Stimulated activated naive CD8-positive, alpha-beta T cell treated with anti-CD3 and anti-CD28 coated beads, Interleukin-15, Interleukin-2, amounts not matched to agents 100 U/mL and 50 U/mL, for 24 hours (primary cell): ENCODE measurements at regions not wholly inside any gene's neighbourhood (a gene's known extent, or its start where the extent isn't known, plus 50 kb on each side); places are given as distances from the start of the nearest gene placed in this dataset.

Source experiments
- ATAC-seq: fragments of 150-1000 bp; cut with Tn5 transposase; one replicate; pipeline ENCODE4 v1.10.0; 2021
- DNase-seq: peaks from one replicate; pipeline ENCODE4 v3.0.0; 2021

DNA sequence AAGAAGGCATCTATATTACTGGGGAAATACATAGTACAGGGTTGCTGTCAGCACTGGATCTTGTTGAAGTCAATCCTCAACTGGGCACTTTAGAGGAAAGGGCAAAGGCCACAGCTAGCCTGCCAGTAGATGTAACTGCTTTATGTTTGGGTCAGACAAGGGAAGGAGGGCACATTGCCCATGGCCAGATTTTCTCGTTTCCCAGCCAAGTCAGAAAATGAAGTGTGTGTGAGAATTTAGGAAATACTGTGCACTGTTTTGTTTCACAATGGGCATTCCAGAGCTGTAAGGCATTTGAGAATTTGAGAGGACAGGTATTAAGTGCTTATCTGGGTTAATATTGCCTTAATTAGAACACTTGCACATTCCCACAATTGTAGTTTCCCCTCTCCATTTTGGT, 183.9 kb upstream of the MCHR2 start:
- no peak for ATAC-seq
- no peak for DNase-seq

GRCh38 chr6:100176951-100177710, 183.1 kb upstream of the MCHR2 start:
- DNase-seq (no peak), ATAC-seq (peak; percentile 19)

DNA sequence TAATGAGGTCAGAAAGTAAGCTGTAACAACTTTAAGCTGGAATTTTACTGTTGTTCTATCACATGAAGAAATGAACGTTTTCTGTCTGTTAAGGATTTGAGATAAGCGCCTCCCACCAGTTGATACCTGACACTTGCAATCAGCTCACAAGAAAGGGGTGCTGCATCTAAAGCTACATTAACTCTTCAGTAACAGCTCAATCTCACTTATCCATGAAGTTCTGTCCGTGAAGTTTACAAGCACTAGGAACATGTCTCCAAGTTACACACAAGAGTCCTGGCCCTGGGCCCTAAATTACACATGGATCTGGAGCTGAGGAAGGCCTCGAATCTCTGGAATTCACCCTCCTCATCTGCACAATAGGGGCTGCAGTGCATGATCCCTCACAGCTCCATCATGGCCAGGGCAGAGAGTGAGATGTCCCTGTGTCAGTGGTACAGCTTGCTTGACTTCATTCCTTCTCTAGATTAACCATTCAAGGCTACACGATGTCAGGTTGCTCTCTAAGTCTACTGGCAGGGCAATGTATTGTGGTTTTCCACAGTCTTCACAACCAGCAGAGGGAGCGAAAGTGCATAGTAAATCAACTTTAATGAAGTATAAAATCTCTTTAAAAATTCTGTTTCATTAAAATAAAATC, 182.4 kb upstream of the MCHR2 start:
- DNase-seq (no peak), ATAC-seq (no peak)

DNA sequence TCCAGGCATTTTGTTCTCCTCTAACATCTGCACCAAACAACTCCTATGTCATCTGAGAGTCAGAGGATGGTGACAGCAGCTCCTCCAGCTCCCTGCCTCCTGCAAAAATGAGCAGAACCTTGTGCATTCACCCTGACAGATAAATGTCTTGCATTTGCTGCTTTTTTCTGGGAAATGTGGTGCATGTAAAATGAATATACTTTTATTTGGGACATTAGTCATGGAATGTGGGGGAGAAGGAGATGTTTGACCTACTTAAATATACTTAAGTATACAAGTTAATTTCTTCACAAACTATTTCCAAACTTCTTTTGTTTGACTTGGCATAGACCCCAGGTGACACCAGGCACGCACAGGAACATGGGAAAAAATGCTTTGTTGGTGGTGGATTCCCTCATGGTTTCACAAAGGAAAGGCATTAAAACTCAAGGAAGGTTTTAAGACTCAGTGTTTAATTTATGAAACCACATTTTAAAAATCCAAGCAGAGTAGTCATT, 181.8 kb upstream of the MCHR2 start:
- ATAC-seq = no peak
- no peak for DNase-seq

DNA sequence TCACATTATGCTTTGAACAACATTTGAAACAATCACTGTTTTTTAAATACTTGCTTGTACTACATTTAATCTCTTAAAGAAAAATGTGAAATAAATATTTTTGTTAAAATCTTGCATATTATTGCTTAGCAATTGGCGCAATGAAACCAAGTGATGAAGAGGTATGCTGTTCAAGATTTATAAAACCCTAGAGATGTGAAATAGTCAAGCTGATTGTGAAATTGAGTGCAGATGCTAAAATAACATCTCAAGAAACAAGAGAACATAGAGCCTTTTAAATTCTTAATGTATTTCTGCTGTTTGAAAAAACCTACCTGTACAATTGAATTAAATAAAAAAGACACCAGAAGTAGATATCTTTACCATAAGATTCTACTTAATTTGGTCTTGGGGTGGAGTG, 179.2 kb upstream of the MCHR2 start:
- DNase-seq (no peak), ATAC-seq (no peak)

GRCh38 chr6:100172322-100172713, 178.3 kb upstream of the MCHR2 start:
- ATAC-seq = no peak
- DNase-seq = no peak

- DNase-seq = no peak
- peak; percentile 55 for ATAC-seq
Observed at GRCh38 chr6:100171533-100172321, 177.7 kb upstream of the MCHR2 start.

- ATAC-seq (no peak), DNase-seq (no peak)
Observed at GRCh38 chr6:100168148-100168547, 174.1 kb upstream of the MCHR2 start.

DNA sequence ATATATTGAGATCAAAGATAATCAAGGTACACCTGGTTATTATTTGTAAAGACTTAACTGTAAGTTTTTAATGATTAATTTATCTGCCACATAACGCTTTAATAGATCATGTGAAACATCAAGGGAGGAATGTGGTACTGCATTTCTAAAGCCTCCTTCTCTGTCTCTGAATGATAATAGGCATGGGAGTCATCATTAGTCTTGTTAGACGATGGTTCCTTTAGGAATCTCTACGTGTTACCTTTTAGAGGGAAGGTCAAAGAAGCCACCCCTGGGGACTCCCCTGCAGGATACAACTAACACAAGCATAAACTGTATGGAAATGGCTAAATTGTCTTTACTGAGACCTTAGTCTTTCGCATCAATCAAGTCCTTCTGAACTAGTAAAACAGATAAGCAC, 173.6 kb upstream of the MCHR2 start:
- ATAC-seq (no peak), DNase-seq (no peak)

DNA sequence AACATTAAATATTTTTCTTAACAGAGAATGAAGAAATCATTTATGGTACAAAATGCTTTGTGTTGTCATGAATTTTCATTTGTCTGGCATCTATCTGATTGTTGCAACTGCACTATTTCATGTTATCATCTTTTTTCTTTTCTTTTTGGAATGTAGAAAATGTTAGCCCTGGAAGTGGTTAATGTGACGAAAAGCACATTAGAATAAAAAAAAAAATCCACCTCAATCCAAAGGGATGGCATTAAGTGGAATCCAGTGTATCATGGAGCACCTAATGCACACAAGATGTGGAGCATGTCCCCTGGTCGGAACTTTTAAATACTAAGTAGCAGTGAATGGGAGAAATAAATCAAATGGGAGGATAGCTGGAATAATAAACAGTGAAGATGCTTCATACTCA, 172.9 kb upstream of the MCHR2 start:
- ATAC-seq (no peak), DNase-seq (no peak)

- DNase-seq = no peak
- ATAC-seq = no peak
Observed at GRCh38 chr6:100165442-100165841, 171.4 kb upstream of the MCHR2 start.

- DNase-seq = no peak
- ATAC-seq = no peak
Observed at GRCh38 chr6:100163035-100163434, 169.0 kb upstream of the MCHR2 start.

- ATAC-seq (no peak), DNase-seq (no peak)
Observed at GRCh38 chr6:100161782-100162365, 167.9 kb upstream of the MCHR2 start.

DNA sequence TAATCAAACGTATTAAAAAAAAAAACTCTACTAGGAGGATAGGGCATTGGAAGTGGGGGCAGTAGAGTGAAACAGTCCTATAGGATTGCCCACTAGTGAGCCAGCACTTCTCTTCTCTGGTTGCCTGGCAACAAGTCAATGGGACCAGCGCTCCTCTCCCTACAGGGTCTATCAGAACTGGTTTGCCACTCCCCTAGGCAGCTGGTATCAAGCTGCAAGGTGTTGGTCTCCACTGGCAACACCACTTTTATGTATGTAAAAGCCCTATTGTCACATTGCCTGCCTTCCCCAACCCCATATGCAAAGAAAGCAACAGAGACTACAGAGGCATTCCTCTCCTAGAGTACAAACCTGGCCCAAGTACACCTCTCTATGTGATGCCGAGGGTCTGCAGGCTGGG, 166.9 kb upstream of the MCHR2 start:
- ATAC-seq (no peak), DNase-seq (no peak)

DNA sequence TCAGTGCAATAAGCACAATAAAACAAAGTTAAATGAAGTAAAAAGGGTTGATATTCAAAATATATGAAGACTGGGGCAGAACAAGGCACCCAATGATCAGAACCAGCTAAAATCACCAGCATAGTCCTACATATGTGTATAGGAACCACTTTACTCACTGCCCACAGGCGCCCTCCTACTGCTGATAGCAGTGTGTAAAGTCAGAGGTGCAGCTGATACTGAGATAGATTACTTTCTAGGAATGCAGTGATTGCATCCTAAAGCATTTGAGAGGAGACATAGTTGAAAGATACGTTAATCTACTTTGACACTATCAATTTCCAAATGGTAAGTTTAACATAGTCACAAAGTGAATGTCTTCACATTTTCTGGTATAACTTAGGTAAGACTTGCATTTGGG, 161.1 kb upstream of the MCHR2 start:
- DNase-seq = no peak
- ATAC-seq = no peak

- DNase-seq (no peak), ATAC-seq (no peak)
Observed at GRCh38 chr6:100153636-100154275, 159.7 kb upstream of the MCHR2 start.

DNA sequence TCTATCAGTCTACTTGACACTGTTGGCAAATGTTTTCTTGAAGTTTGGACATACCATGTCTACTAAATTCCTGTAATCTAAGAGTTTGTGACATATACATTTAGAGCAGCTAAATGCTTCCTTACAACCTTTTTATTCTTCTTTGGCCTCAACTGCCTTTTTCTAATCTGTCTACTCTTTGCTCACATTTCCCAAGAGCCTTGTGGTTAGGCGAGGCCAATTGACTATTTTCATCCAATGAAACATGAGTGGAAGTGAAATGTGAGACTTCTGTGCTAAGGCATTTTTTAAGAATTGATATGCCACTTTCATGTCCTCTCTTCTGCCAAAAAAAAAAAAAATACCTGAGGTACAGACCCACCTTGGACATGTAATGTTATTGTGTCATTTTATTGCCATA, 158.2 kb upstream of the MCHR2 start:
- ATAC-seq = no peak

DNA sequence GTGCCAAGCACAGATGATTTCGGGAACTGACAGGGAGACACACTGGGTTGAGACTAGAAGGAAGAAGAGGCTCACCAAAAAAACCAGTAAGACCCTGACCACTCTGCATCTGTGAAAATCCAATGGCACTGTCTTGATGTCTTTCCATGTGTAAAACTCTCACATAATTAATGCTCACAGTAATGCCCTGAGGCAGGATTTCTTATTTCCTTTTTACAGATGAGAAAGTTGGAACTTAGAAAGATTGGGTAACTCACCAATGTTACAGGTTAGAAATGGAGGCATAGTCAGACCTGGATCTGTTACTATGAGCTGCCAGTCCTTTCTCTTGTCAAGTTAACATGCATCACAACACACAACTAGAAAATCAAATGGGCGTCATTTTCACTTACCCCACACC, 151.0 kb upstream of the MCHR2 start:
- DNase-seq (no peak), ATAC-seq (no peak)

More for the DNA sequence above, 158.2 kb upstream of the MCHR2 start:
- DNase-seq = no peak

- ATAC-seq (no peak), DNase-seq (no peak)
Observed at GRCh38 chr6:100138346-100139022, 144.5 kb upstream of the MCHR2 start.

GRCh38 chr6:100137759-100138158, 143.7 kb upstream of the MCHR2 start:
- no peak for DNase-seq
- no peak for ATAC-seq

DNA sequence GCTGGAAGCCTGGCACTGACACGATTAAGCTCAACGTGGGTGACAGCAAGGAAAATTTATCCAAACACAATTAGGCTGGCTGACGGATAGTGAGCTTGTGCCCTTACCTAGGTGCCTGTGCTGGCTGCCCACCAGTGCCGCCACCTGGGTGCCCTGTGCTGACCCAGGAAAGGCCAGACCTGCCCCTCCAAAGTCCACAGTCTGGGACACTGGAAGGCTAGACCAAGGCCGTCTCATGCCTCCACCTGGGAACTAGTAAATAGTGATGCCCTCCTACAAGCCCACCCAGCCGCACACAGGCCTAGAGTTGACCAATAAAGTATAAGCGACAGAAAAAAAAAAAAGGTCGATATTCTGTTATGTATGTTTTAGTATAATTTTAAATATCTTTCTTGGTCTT, 142.6 kb upstream of the MCHR2 start:
- ATAC-seq (no peak), DNase-seq (no peak)

DNA sequence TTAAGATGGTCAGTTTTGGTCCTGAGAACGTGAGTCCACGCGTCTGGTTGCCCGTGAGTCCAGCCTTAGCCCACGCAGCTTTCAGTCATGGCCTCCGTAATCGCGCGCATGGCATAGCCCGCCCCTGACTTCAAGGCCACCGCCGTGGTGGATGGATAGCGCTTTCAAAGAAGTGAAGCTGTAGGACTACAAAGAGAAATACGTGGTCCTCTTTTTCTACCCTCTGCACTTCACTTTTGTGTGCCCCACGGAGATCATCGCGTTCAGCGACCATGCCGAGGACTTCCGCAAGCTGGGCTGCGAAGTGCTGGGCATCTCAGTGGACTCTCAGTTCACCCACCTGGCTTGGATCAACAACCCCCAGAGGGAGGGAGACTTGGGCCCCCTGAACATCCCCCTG, 142.0 kb upstream of the MCHR2 start:
- no peak for ATAC-seq
- no peak for DNase-seq
